GM12874 (cell line): ENCODE measurements at regions not wholly inside any gene's neighbourhood (a gene's known extent, or its start where the extent isn't known, plus 50 kb on each side); places are given as distances from the start of the nearest gene placed in this dataset.

Experiments used
- CTCF ChIP-seq: IDR thresholded peaks from 2 replicates; pipeline ENCODE4 v1.5.1; 2011; ENCODE audit warnings: low read depth, mild to moderate bottlenecking, control low read depth, low read length, moderate library complexity; ENCODE audit not compliant: insufficient read depth

- TF ChIP-seq CTCF = no peak
Observed at GRCh38 chrX:124212622-124213021, 119.8 kb upstream of the TEX13D start.

GRCh38 chrX:124215786-124216185, 116.7 kb upstream of the TEX13D start:
- TF ChIP-seq CTCF = no peak

- no peak for TF ChIP-seq CTCF
Observed at GRCh38 chrX:124216396-124217115, 115.9 kb upstream of the TEX13D start.

GRCh38 chrX:124217304-124218251, 114.9 kb upstream of the TEX13D start:
- TF ChIP-seq CTCF = no peak

GRCh38 chrX:124223524-124223923, 108.9 kb upstream of the TEX13D start:
- TF ChIP-seq CTCF = no peak

GRCh38 chrX:124224528-124224927, 107.9 kb upstream of the TEX13D start:
- no peak for TF ChIP-seq CTCF

GRCh38 chrX:124226129-124226528, 106.3 kb upstream of the TEX13D start:
- TF ChIP-seq CTCF = no peak
